GM12878 (cell line): ENCODE measurements at regions not wholly inside any gene's neighbourhood (a gene's known extent, or its start where the extent isn't known, plus 50 kb on each side); places are given as distances from the start of the nearest gene placed in this dataset.

Source experiments
- BCL11A ChIP-seq: IDR thresholded peaks from 2 replicates; pipeline ENCODE4 v1.6.1; 2011; ENCODE audit warnings: low read depth, low read length
- CREM ChIP-seq: IDR thresholded peaks from 2 replicates; pipeline ENCODE4 v1.6.1; 2014; ENCODE audit warnings: antibody characterized with exemption, low read depth
- DPF2 ChIP-seq: fragments of 450-650 bp; IDR thresholded peaks from 2 replicates; pipeline ENCODE4 v1.6.1; 2017; ENCODE audit warnings: mild to moderate bottlenecking
- IRF3 ChIP-seq: fragments of 450-650 bp; IDR thresholded peaks from 2 replicates; pipeline ENCODE4 v1.6.1; 2014; ENCODE audit warnings: mild to moderate bottlenecking
- KDM1A ChIP-seq: fragments of 200-600 bp; sonication (generic); IDR thresholded peaks from 2 replicates; pipeline ENCODE4 v1.6.1; 2016; ENCODE audit warnings: borderline replicate concordance
- PBX3 ChIP-seq: IDR thresholded peaks from 2 replicates; pipeline ENCODE4 v1.6.1; 2011; ENCODE audit warnings: mild to moderate bottlenecking, low read depth, low read length, moderate library complexity; ENCODE audit not compliant: insufficient replicate concordance
- PML ChIP-seq: IDR thresholded peaks from 2 replicates; pipeline ENCODE4 v1.6.1; 2012; ENCODE audit warnings: low read length, inconsistent platforms
- POLR2AphosphoS2 ChIP-seq: IDR thresholded peaks from 2 replicates; pipeline ENCODE4 v1.6.1; 2011; ENCODE audit warnings: low read depth, mild to moderate bottlenecking, low read length, improper control_type of control experiment, moderate library complexity
- SIN3A ChIP-seq: IDR thresholded peaks from 2 replicates; pipeline ENCODE4 v1.6.1; 2012; ENCODE audit warnings: low read depth, low read length, improper control_type of control experiment
- SMC3 ChIP-seq: IDR thresholded peaks from 2 replicates; pipeline ENCODE4 v1.6.1; 2011; ENCODE audit warnings: low read length, improper control_type of control experiment, borderline replicate concordance
- TAF1 ChIP-seq: IDR thresholded peaks from 2 replicates; pipeline ENCODE4 v1.6.1; 2011; ENCODE audit warnings: mild to moderate bottlenecking, low read depth, low read length, borderline replicate concordance
- USF1 ChIP-seq: IDR thresholded peaks from 2 replicates; pipeline ENCODE4 v1.6.1; 2011; ENCODE audit warnings: borderline replicate concordance, low read depth, mild to moderate bottlenecking, moderate library complexity, mixed read lengths, low read length; ENCODE audit not compliant: insufficient read depth; ENCODE audit errors: extremely low read length
- ZNF687 ChIP-seq: fragments of 450-650 bp; IDR thresholded peaks from 2 replicates; pipeline ENCODE4 v1.6.1; 2017; ENCODE audit warnings: mild to moderate bottlenecking, moderate library complexity
- TF ChIP-seq, protein P1 (sequence below): fragments of 450-650 bp; IDR thresholded peaks from 2 replicates; pipeline ENCODE4 v1.6.1; 2016; ENCODE audit warnings: mild to moderate bottlenecking, moderate library complexity, borderline replicate concordance
- TF ChIP-seq, protein P2 (sequence below): fragments of 450-650 bp; formaldehyde crosslinking; IDR thresholded peaks from 2 replicates; pipeline ENCODE4 v1.4.0; 2022; ENCODE audit warnings: mild to moderate bottlenecking, moderate library complexity

GRCh38 chr16:17026600-17027242 lies 444.0 kb downstream of the XYLT1 start (continued):
- TF ChIP-seq USF1 (no peak), TAF1 (no peak), POLR2AphosphoS2 (no peak), PML (peak; percentile 71), BCL11A (peak; percentile 75), KDM1A (no peak), PBX3 (peak; percentile 86), SIN3A (no peak), ZNF687 (peak; percentile 25; the same call in 1 of the 2 replicates), CREM (peak; percentile 86), DPF2 (peak; percentile 85), SMC3 (peak; percentile 27; the same call in 1 of the 2 replicates), IRF3 (no peak)
- TF ChIP-seq, protein P1, sequence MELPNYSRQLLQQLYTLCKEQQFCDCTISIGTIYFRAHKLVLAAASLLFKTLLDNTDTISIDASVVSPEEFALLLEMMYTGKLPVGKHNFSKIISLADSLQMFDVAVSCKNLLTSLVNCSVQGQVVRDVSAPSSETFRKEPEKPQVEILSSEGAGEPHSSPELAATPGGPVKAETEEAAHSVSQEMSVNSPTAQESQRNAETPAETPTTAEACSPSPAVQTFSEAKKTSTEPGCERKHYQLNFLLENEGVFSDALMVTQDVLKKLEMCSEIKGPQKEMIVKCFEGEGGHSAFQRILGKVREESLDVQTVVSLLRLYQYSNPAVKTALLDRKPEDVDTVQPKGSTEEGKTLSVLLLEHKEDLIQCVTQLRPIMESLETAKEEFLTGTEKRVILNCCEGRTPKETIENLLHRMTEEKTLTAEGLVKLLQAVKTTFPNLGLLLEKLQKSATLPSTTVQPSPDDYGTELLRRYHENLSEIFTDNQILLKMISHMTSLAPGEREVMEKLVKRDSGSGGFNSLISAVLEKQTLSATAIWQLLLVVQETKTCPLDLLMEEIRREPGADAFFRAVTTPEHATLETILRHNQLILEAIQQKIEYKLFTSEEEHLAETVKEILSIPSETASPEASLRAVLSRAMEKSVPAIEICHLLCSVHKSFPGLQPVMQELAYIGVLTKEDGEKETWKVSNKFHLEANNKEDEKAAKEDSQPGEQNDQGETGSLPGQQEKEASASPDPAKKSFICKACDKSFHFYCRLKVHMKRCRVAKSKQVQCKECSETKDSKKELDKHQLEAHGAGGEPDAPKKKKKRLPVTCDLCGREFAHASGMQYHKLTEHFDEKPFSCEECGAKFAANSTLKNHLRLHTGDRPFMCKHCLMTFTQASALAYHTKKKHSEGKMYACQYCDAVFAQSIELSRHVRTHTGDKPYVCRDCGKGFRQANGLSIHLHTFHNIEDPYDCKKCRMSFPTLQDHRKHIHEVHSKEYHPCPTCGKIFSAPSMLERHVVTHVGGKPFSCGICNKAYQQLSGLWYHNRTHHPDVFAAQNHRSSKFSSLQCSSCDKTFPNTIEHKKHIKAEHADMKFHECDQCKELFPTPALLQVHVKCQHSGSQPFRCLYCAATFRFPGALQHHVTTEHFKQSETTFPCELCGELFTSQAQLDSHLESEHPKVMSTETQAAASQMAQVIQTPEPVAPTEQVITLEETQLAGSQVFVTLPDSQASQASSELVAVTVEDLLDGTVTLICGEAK: peak; percentile 35; the same call in 1 of the 2 replicates
- TF ChIP-seq, protein P2, sequence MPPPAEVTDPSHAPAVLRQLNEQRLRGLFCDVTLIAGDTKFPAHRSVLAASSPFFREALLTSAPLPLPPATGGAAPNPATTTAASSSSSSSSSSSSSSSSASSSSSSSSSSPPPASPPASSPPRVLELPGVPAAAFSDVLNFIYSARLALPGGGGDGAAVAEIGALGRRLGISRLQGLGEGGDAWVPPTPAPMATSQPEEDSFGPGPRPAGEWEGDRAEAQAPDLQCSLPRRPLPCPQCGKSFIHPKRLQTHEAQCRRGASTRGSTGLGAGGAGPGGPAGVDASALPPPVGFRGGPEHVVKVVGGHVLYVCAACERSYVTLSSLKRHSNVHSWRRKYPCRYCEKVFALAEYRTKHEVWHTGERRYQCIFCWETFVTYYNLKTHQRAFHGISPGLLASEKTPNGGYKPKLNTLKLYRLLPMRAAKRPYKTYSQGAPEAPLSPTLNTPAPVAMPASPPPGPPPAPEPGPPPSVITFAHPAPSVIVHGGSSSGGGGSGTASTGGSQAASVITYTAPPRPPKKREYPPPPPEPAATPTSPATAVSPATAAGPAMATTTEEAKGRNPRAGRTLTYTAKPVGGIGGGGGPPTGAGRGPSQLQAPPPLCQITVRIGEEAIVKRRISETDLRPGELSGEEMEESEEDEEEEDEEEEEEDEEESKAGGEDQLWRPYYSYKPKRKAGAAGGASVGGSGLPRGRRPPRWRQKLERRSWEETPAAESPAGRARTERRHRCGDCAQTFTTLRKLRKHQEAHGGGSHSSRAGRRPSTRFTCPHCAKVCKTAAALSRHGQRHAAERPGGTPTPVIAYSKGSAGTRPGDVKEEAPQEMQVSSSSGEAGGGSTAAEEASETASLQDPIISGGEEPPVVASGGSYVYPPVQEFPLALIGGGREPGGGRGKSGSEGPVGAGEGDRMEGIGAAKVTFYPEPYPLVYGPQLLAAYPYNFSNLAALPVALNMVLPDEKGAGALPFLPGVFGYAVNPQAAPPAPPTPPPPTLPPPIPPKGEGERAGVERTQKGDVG (CRISPR knock-in tag): no peak
